Activated CD8-positive, alpha-beta T cell treated with anti-CD3 and anti-CD28 coated beads, Interleukin-2, amount 10 ng/mL, durations not matched to agents 7 days and 5 days (primary cell): ENCODE measurements at regions not wholly inside any gene's neighbourhood (a gene's known extent, or its start where the extent isn't known, plus 50 kb on each side); places are given as distances from the start of the nearest gene placed in this dataset.
A peak's percentile ranks its signal among the peaks of the same experiment; 100 is the strongest.
"Not testable (repeated sequence)": the region's sequence is repeated elsewhere in the genome, so short reads cannot be mapped to it uniquely, and the experiment has no call there.

Experiments used
- ATAC-seq: fragments of 150-1000 bp; cut with Tn5 transposase; one replicate; pipeline ENCODE4 v1.10.0; 2021; ENCODE audit warnings: moderate library complexity
- CTCF ChIA-PET: fragments of 350-600 bp; sonication (Branson Sonifier 250); formaldehyde crosslinking; loops from one replicate; lab custom pipeline; 2021; ENCODE audit warnings: antibody characterized with exemption; lab: Charles Lee
- POLR2A ChIA-PET: fragments of 350-600 bp; sonication (Branson Sonifier 250); formaldehyde crosslinking; loops from one replicate; lab custom pipeline; 2021; ENCODE audit warnings: antibody characterized with exemption; lab: Charles Lee
- DNase-seq: peaks from one replicate; pipeline ENCODE4 v3.0.0-alpha.2; 2020
- H3K27ac Mint-ChIP-seq: one replicate; pipeline ENCODE4 v1.8.0; 2021; ENCODE audit warnings: mild to moderate bottlenecking, mixed read lengths
- H3K27me3 Mint-ChIP-seq: one replicate; pipeline ENCODE4 v1.8.0; 2021; ENCODE audit warnings: low read depth, mixed read lengths
- H3K36me3 Mint-ChIP-seq: one replicate; pipeline ENCODE4 v1.8.0; 2021; ENCODE audit warnings: low read depth, mixed read lengths
- H3K4me1 Mint-ChIP-seq: one replicate; pipeline ENCODE4 v1.8.0; 2021; ENCODE audit warnings: low read depth, mixed read lengths
- H3K4me3 Mint-ChIP-seq: one replicate; pipeline ENCODE4 v1.8.0; 2021; ENCODE audit warnings: mild to moderate bottlenecking, mixed read lengths
- H3K9me3 Mint-ChIP-seq: one replicate; pipeline ENCODE4 v1.8.0; 2022; ENCODE audit warnings: mixed read lengths; ENCODE audit not compliant: insufficient read depth

- ATAC-seq = peak; percentile 33
- DNase-seq, CTCF ChIA-PET, H3K4me3 Mint-ChIP-seq, H3K27me3 Mint-ChIP-seq, H3K36me3 Mint-ChIP-seq, H3K9me3 Mint-ChIP-seq, H3K27ac Mint-ChIP-seq, POLR2A ChIA-PET: not testable (repeated sequence)
- H3K4me1 Mint-ChIP-seq = peaks cover 25% of the 10 kb centered on the region
Measured at GRCh38 chr7:55698607-55699449, 126.5 kb upstream of the VOPP1 start.

GRCh38 chr7:55695893-55696701 is 123.8 kb upstream of the VOPP1 start:
- H3K9me3 Mint-ChIP-seq, H3K36me3 Mint-ChIP-seq, H3K4me3 Mint-ChIP-seq, DNase-seq, CTCF ChIA-PET, ATAC-seq, H3K27me3 Mint-ChIP-seq, H3K27ac Mint-ChIP-seq, POLR2A ChIA-PET: not testable (repeated sequence)
- H3K4me1 Mint-ChIP-seq = peaks cover 25% of the 10 kb centered on the region

GRCh38 chr7:55694484-55694883 is 122.2 kb upstream of the VOPP1 start:
- H3K36me3 Mint-ChIP-seq, POLR2A ChIA-PET: not testable (repeated sequence)

GRCh38 chr7:55688684-55689681 is 116.7 kb upstream of the VOPP1 start:
- CTCF ChIA-PET, H3K4me3 Mint-ChIP-seq, POLR2A ChIA-PET, DNase-seq, H3K36me3 Mint-ChIP-seq, H3K4me1 Mint-ChIP-seq, H3K27ac Mint-ChIP-seq, H3K9me3 Mint-ChIP-seq: not testable (repeated sequence)
- peak; percentile 33 for ATAC-seq
- peaks cover 11% of the 10 kb centered on the region for H3K27me3 Mint-ChIP-seq

More at GRCh38 chr7:55694484-55694883, 122.2 kb upstream of the VOPP1 start:
- CTCF ChIA-PET, H3K4me3 Mint-ChIP-seq, H3K9me3 Mint-ChIP-seq, H3K27ac Mint-ChIP-seq, ATAC-seq, H3K27me3 Mint-ChIP-seq, DNase-seq: not testable (repeated sequence)
- peaks cover 25% of the 10 kb centered on the region for H3K4me1 Mint-ChIP-seq

GRCh38 chr7:55688261-55688660 is 116.0 kb upstream of the VOPP1 start:
- POLR2A ChIA-PET, H3K36me3 Mint-ChIP-seq, H3K27ac Mint-ChIP-seq, H3K4me1 Mint-ChIP-seq, DNase-seq, ATAC-seq, CTCF ChIA-PET, H3K9me3 Mint-ChIP-seq, H3K4me3 Mint-ChIP-seq: not testable (repeated sequence)
- H3K27me3 Mint-ChIP-seq = peaks cover 11% of the 10 kb centered on the region

GRCh38 chr7:55687252-55687651 is 115.0 kb upstream of the VOPP1 start:
- H3K4me3 Mint-ChIP-seq, POLR2A ChIA-PET, H3K4me1 Mint-ChIP-seq, DNase-seq, H3K27ac Mint-ChIP-seq, H3K9me3 Mint-ChIP-seq, CTCF ChIA-PET, H3K36me3 Mint-ChIP-seq, ATAC-seq: not testable (repeated sequence)
- H3K27me3 Mint-ChIP-seq = peaks cover 11% of the 10 kb centered on the region

GRCh38 chr7:55686771-55687170 is 114.5 kb upstream of the VOPP1 start:
- ATAC-seq, POLR2A ChIA-PET, CTCF ChIA-PET, DNase-seq, H3K4me3 Mint-ChIP-seq, H3K9me3 Mint-ChIP-seq, H3K27ac Mint-ChIP-seq, H3K36me3 Mint-ChIP-seq, H3K4me1 Mint-ChIP-seq: not testable (repeated sequence)
- peaks cover 11% of the 10 kb centered on the region for H3K27me3 Mint-ChIP-seq

- H3K4me1 Mint-ChIP-seq, H3K27me3 Mint-ChIP-seq, CTCF ChIA-PET, H3K4me3 Mint-ChIP-seq, H3K27ac Mint-ChIP-seq, H3K9me3 Mint-ChIP-seq, POLR2A ChIA-PET, DNase-seq, ATAC-seq, H3K36me3 Mint-ChIP-seq: not testable (repeated sequence)
Measured at GRCh38 chr7:55683501-55683900, 111.2 kb upstream of the VOPP1 start.

- H3K9me3 Mint-ChIP-seq, CTCF ChIA-PET, DNase-seq, H3K27me3 Mint-ChIP-seq, H3K4me1 Mint-ChIP-seq, POLR2A ChIA-PET, ATAC-seq, H3K4me3 Mint-ChIP-seq, H3K36me3 Mint-ChIP-seq, H3K27ac Mint-ChIP-seq: not testable (repeated sequence)
Measured at GRCh38 chr7:55675589-55675988, 103.3 kb upstream of the VOPP1 start.

GRCh38 chr7:55673525-55673924 is 101.2 kb upstream of the VOPP1 start:
- POLR2A ChIA-PET, DNase-seq, H3K36me3 Mint-ChIP-seq, H3K4me1 Mint-ChIP-seq, H3K27ac Mint-ChIP-seq, H3K9me3 Mint-ChIP-seq, CTCF ChIA-PET, ATAC-seq, H3K27me3 Mint-ChIP-seq, H3K4me3 Mint-ChIP-seq: not testable (repeated sequence)

GRCh38 chr7:55672084-55672483 is 99.8 kb upstream of the VOPP1 start:
- H3K9me3 Mint-ChIP-seq, POLR2A ChIA-PET, H3K4me1 Mint-ChIP-seq, H3K36me3 Mint-ChIP-seq, H3K27ac Mint-ChIP-seq, H3K4me3 Mint-ChIP-seq, H3K27me3 Mint-ChIP-seq, ATAC-seq, CTCF ChIA-PET, DNase-seq: not testable (repeated sequence)
